Karpas-422 (cell line): ENCODE measurements at regions not wholly inside any gene's neighbourhood (a gene's known extent, or its start where the extent isn't known, plus 50 kb on each side); places are given as distances from the start of the nearest gene placed in this dataset.

Source experiments
- DNase-seq: peaks from one replicate; pipeline ENCODE4 v3.0.0-alpha.2; 2015
- H2AFZ ChIP-seq: fragments of 200-600 bp; sonication (generic); 2 replicates; pipeline ENCODE4 v1.6.1; 2014; ENCODE audit warnings: antibody characterized with exemption, low read length, mixed read lengths
- H3K27ac ChIP-seq: fragments of 200-600 bp; sonication (generic); 2 replicates; pipeline ENCODE4 v1.5.1; 2014; ENCODE audit warnings: mild to moderate bottlenecking, low read length, moderate library complexity
- H3K27me3 ChIP-seq: fragments of 200-600 bp; sonication (generic); 2 replicates; pipeline ENCODE4 v1.6.1; 2014; ENCODE audit warnings: low read length, mixed read lengths
- H3K36me3 ChIP-seq: fragments of 200-600 bp; sonication (generic); 2 replicates; pipeline ENCODE4 v1.6.1; 2014; ENCODE audit warnings: low read length, mixed read lengths; ENCODE audit not compliant: insufficient read depth
- H3K4me1 ChIP-seq: fragments of 200-600 bp; sonication (generic); 2 replicates; pipeline ENCODE4 v1.6.1; 2014; ENCODE audit warnings: mild to moderate bottlenecking, low read length, mixed read lengths
- H3K4me2 ChIP-seq: fragments of 200-600 bp; sonication (generic); 2 replicates; pipeline ENCODE4 v1.6.1; 2014; ENCODE audit warnings: low read length, low read depth, mild to moderate bottlenecking; ENCODE audit not compliant: poor library complexity, severe bottlenecking
- H3K4me3 ChIP-seq: fragments of 200-600 bp; sonication (generic); 2 replicates; pipeline ENCODE4 v1.5.1; 2014; ENCODE audit warnings: mild to moderate bottlenecking, antibody characterized with exemption, low read length, mixed read lengths
- H3K79me2 ChIP-seq: fragments of 200-600 bp; sonication (generic); 2 replicates; pipeline ENCODE4 v1.6.1; 2014; ENCODE audit warnings: mild to moderate bottlenecking, low read length, mixed read lengths
- H3K9ac ChIP-seq: fragments of 200-600 bp; sonication (generic); 2 replicates; pipeline ENCODE4 v1.6.0; 2014; ENCODE audit warnings: low read length
- H3K9me2 ChIP-seq: fragments of 200-600 bp; sonication (generic), shearing (Covaris generic); replicated peaks from 2 replicates; pipeline ENCODE4 v1.6.0; 2014; ENCODE audit warnings: mild to moderate bottlenecking, low read length, moderate library complexity; ENCODE audit not compliant: insufficient read depth
- H3K9me3 ChIP-seq: fragments of 300-700, 200-600 bp; sonication (generic); 2 replicates; pipeline ENCODE4 v1.6.1; 2014; ENCODE audit warnings: low read length, mixed read lengths
- H4K20me1 ChIP-seq: fragments of 200-600 bp; sonication (generic); 2 replicates; pipeline ENCODE4 v1.6.1; 2014; ENCODE audit warnings: mild to moderate bottlenecking, antibody characterized with exemption, low read length, low read depth; ENCODE audit not compliant: insufficient read depth

DNA sequence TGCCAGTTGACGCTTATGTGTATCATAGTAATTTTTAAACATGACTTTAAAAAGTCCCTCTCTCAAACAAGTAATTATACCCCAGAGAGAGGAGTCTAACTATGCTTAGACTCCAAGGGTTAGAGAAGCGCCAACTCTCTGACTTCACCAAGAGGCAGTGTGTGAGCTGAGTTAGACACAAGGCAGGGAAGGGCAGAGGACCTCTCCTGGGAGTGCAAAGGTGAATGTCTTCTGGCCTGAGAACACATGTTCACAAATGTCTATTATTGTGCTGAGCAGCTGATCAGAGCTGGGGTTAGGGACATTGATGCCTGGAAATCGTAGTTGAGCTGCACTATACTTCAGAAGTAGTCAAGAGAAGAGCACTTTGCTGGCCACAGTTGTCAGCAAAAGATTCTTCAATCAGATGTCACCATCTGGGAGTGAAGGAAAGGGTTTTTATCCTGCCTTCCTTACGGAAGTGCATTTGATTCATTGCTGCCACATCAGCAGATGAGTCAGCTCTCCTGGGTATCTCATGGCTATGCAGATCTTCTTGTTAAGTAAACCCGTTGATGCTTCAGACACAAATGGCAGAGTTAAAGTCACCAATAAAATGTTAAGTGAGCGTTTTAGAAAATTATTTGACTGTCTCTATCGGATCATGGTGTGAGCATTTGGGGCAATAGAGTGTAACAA lies 283.2 kb upstream of the ARGLU1 start:
- H3K9me2 ChIP-seq: no peaks in the 10 kb centered on the region
- H3K79me2 ChIP-seq: no peaks in the 10 kb centered on the region
- no peaks in the 10 kb centered on the region for H3K4me1 ChIP-seq
- no peak overlapping the region for H3K4me2 ChIP-seq
- no peaks in the 10 kb centered on the region for H3K36me3 ChIP-seq
- no peak for DNase-seq
- no peak overlapping the region for H3K9ac ChIP-seq
- no peaks in the 10 kb centered on the region for H3K9me3 ChIP-seq
- H3K4me3 ChIP-seq: no peak overlapping the region
- H3K27ac ChIP-seq: no peak overlapping the region
- no peaks in the 10 kb centered on the region for H4K20me1 ChIP-seq
- no peak overlapping the region for H2AFZ ChIP-seq
- H3K27me3 ChIP-seq: no peaks in the 10 kb centered on the region

DNA sequence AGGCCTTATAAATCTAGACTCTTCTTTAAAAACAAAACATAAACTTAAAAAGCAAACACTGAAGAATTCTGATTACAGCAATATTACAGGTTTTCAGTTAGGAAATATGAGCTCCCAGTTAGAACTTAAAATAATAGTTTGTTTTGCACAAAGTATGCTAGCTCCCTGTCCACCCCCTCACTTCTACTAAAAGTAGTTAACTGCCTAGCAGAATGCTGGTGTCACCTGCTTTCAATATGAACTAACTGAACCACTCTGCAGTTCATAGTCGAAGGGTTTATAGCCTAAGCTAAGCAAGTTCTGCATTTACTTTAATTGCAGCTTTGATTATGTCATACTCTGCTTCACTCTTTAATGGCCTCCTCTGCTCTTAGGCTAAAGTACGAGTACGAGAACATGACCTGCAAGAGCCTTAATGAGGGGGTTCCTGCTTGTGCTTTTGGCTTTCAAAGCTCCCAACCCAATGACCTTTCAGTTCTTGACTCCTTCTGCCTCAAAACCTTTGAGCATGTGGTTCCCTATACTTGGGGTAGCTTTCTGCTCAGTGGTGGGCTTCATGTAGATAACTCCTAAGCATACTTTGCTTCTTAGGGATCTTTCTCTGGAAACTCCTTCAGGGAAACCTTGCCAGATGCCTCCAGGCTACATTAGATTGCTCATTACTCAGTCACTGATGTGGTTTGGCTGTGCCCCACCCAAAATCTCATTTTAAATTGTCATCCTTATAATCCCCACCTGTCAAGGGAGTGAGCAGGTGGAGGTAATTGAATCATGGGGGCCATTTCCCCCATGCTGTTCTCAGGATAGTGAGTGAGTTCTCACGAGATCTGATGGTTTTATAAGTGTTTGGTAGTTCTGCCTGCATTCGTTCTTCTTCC lies 278.9 kb upstream of the ARGLU1 start:
- no peak overlapping the region for H3K4me3 ChIP-seq
- no peak overlapping the region for H3K9ac ChIP-seq
- no peaks in the 10 kb centered on the region for H3K9me3 ChIP-seq
- no peaks in the 10 kb centered on the region for H3K4me1 ChIP-seq
- H3K9me2 ChIP-seq: no peaks in the 10 kb centered on the region
- no peak overlapping the region for H2AFZ ChIP-seq
- no peaks in the 10 kb centered on the region for H3K36me3 ChIP-seq
- H3K27ac ChIP-seq: no peak overlapping the region
- DNase-seq: no peak
- H3K27me3 ChIP-seq: no peaks in the 10 kb centered on the region
- no peaks in the 10 kb centered on the region for H4K20me1 ChIP-seq
- no peaks in the 10 kb centered on the region for H3K79me2 ChIP-seq
- H3K4me2 ChIP-seq: no peak overlapping the region

DNA sequence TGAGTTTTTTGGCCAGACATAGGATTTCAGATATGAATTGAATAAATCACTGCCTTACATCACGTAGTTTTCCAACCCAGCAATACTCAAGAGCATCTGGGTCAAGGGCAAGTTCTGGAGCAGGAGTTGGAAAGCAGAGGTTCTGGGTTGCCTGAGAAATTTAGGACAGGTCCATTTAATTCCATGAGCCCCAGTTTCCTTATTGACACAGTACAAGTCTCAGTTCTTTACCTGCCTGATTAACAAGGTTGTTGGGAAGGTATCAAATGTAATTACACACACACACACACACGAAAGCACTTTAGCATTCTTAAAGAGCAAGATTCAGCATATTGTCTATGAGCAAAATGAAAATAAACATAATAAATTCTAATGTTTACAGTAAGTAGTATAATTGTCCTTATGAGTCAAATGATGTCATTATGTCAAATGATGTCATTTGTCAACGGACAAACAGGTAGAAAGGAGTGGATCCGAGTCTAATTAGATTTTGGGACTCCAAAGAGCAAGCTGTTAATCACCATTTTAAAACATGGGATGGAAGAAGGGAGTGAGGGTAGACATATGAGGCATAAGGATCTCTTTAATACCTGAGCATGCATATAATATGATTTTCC lies 268.4 kb upstream of the ARGLU1 start:
- no peaks in the 10 kb centered on the region for H3K9me2 ChIP-seq
- no peaks in the 10 kb centered on the region for H3K79me2 ChIP-seq
- H3K9ac ChIP-seq: no peak overlapping the region

DNA sequence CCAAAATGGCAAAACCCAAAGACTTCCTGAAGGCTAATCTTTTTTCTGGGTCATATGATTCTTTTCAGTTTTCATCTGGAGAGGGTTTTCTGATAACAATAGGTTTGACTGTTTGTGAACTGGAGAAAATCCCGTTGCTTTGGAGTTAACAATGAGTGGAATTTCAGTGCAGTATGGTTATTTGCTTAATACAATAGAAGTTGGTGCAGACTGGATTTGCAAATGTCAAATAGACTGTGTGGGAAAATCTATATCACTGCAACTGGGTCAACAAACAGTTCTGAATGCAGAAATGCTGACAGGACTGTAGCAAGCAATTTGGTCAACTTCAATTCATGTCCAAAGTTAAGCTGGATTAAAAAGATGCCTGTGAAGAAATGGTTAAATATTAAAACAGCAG lies 267.5 kb upstream of the ARGLU1 start:
- no peaks in the 10 kb centered on the region for H3K27me3 ChIP-seq
- no peak overlapping the region for H3K4me3 ChIP-seq
- H3K36me3 ChIP-seq: no peaks in the 10 kb centered on the region
- DNase-seq: no peak
- H3K9me3 ChIP-seq: peaks cover 11% of the 10 kb centered on the region; the same call in 1 of the 2 replicates
- H3K79me2 ChIP-seq: no peaks in the 10 kb centered on the region
- H4K20me1 ChIP-seq: no peaks in the 10 kb centered on the region
- H3K27ac ChIP-seq: no peak overlapping the region
- no peak overlapping the region for H3K9ac ChIP-seq
- H3K4me2 ChIP-seq: no peak overlapping the region
- no peaks in the 10 kb centered on the region for H3K4me1 ChIP-seq
- H3K9me2 ChIP-seq: no peaks in the 10 kb centered on the region
- H2AFZ ChIP-seq: no peak overlapping the region

More for the DNA sequence above, 268.4 kb upstream of the ARGLU1 start:
- H2AFZ ChIP-seq: no peak overlapping the region
- no peak for DNase-seq
- H4K20me1 ChIP-seq: no peaks in the 10 kb centered on the region
- H3K4me3 ChIP-seq: no peak overlapping the region
- H3K27me3 ChIP-seq: no peaks in the 10 kb centered on the region
- H3K36me3 ChIP-seq: no peaks in the 10 kb centered on the region
- no peak overlapping the region for H3K27ac ChIP-seq
- H3K4me1 ChIP-seq: no peaks in the 10 kb centered on the region
- no peak overlapping the region for H3K4me2 ChIP-seq
- H3K9me3 ChIP-seq: peaks cover 11% of the 10 kb centered on the region; the same call in 1 of the 2 replicates

DNA sequence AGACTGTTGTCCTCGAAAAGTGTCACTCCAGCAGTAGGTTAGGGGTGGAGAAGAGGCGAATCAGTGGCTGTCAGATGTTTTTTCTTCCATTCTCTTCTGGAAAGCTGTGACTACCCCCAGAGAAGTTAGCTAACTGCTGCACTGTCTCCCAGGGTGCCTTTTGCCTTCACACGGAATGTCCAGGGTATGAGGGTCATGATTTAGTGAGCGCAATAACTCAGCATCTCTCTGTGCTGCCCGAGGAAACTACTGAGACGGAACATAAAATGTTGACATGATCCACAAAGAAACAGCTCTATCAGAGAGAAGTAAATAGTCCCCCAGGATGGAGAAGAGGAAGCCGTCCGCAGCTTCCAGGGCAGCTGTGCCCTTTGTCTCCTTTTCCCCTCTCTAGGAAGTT lies 254.0 kb upstream of the ARGLU1 start:
- H3K9me3 ChIP-seq: peaks cover 7% of the 10 kb centered on the region; the same call in 1 of the 2 replicates
- H3K9me2 ChIP-seq: no peaks in the 10 kb centered on the region
- no peak overlapping the region for H3K4me3 ChIP-seq
- no peaks in the 10 kb centered on the region for H3K27me3 ChIP-seq
- H2AFZ ChIP-seq: no peak overlapping the region
- H3K27ac ChIP-seq: no peak overlapping the region
- H3K9ac ChIP-seq: no peak overlapping the region
- no peak for DNase-seq
- no peak overlapping the region for H3K4me2 ChIP-seq
- no peaks in the 10 kb centered on the region for H3K36me3 ChIP-seq
- no peaks in the 10 kb centered on the region for H4K20me1 ChIP-seq
- H3K79me2 ChIP-seq: no peaks in the 10 kb centered on the region
- H3K4me1 ChIP-seq: no peaks in the 10 kb centered on the region

DNA sequence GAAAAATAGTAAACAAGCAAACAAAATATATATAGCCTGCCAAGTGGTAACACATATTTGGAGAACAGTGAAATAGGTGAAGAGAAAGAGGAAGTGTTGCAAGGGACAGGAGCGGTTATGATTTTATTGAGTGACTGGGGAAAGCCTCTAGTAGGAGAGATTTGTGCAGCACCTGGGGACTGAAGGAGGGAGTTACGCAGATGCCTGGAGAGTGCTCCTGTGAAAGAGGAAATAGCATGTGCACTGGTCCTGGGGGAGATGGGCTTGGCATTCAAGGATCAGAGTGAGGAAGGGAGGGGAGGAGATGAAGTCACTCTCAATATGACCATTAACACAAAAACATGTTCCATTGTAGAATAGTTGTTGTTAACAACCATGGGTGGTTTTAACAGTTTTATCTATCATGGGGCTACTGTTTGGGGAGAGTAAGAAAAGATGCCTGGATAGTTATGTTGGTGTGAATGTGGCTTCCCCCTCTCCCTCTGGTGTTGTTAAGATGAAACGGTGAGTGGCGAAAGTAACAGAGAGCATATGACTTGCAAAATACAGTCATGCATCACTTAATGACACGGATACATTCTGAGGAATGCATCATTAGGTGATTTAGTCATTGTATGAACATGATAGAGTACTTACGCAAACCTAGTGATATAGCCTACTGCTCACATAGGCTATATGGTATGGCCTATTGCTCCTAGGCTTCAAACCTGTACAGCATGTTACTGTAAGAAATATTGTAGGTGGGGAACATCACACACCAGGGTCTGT lies 251.7 kb upstream of the ARGLU1 start:
- H3K4me2 ChIP-seq: no peak overlapping the region
- no peaks in the 10 kb centered on the region for H3K9me2 ChIP-seq
- H3K36me3 ChIP-seq: no peaks in the 10 kb centered on the region
- no peaks in the 10 kb centered on the region for H3K79me2 ChIP-seq
- H4K20me1 ChIP-seq: no peaks in the 10 kb centered on the region
- no peaks in the 10 kb centered on the region for H3K4me1 ChIP-seq
- no peaks in the 10 kb centered on the region for H3K27me3 ChIP-seq
- peaks cover 10% of the 10 kb centered on the region; the same call in 1 of the 2 replicates for H3K9me3 ChIP-seq
- no peak overlapping the region for H2AFZ ChIP-seq
- no peak overlapping the region for H3K27ac ChIP-seq
- H3K9ac ChIP-seq: no peak overlapping the region
- H3K4me3 ChIP-seq: no peak overlapping the region
- no peak for DNase-seq

DNA sequence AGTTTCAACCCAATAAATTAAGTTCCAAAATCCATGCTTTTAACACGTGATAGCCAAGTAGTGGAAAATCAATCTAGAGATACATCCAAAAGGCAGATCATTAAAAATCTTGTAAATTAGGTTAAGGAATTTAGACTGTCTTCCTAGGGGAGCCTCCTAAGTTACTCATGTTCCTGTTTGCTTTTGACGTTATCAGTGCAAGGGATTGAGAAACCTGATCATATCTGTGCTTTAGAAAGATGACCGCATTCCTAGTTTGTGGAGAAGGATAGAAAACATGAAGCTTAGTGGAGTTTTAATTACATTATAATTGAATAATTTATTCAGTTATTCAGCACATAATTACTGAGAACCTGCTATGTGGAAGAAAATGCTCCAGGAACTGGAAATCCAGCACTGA lies 251.0 kb upstream of the ARGLU1 start:
- H4K20me1 ChIP-seq: no peaks in the 10 kb centered on the region
- no peak overlapping the region for H2AFZ ChIP-seq
- H3K4me2 ChIP-seq: no peak overlapping the region
- H3K36me3 ChIP-seq: no peaks in the 10 kb centered on the region
- no peaks in the 10 kb centered on the region for H3K4me1 ChIP-seq
- no peaks in the 10 kb centered on the region for H3K27me3 ChIP-seq
- peaks cover 10% of the 10 kb centered on the region; the same call in 1 of the 2 replicates for H3K9me3 ChIP-seq
- H3K79me2 ChIP-seq: no peaks in the 10 kb centered on the region
- H3K9me2 ChIP-seq: no peaks in the 10 kb centered on the region
- H3K9ac ChIP-seq: no peak overlapping the region
- no peak for DNase-seq
- H3K27ac ChIP-seq: no peak overlapping the region
- no peak overlapping the region for H3K4me3 ChIP-seq
